Activated naive CD8-positive, alpha-beta T cell treated with anti-CD3 and anti-CD28 coated beads, Interleukin-2, amount 10 ng/mL, durations not matched to agents 7 days and 5 days (primary cell): ENCODE measurements at regions not wholly inside any gene's neighbourhood (a gene's known extent, or its start where the extent isn't known, plus 50 kb on each side); places are given as distances from the start of the nearest gene placed in this dataset.
"Not testable (repeated sequence)": the region's sequence is repeated elsewhere in the genome, so short reads cannot be mapped to it uniquely, and the experiment has no call there.

ENCODE experiments used
- ATAC-seq: fragments of 150-1000 bp; cut with Tn5 transposase; one replicate; pipeline ENCODE4 v1.10.0; 2021; ENCODE audit warnings: low read depth, moderate library complexity
- POLR2A ChIA-PET: fragments of 350-600 bp; sonication (Branson Sonifier 250); formaldehyde crosslinking; loops from one replicate; lab custom pipeline; 2021; ENCODE audit warnings: antibody characterized with exemption; lab: Charles Lee
- DNase-seq: peaks from one replicate; pipeline ENCODE4 v3.0.0; 2021
- H3K27ac Mint-ChIP-seq: one replicate; pipeline ENCODE4 v1.8.0; 2022; ENCODE audit warnings: mild to moderate bottlenecking, mixed read lengths
- H3K27me3 Mint-ChIP-seq: one replicate; pipeline ENCODE4 v1.8.0; 2022; ENCODE audit warnings: mild to moderate bottlenecking, moderate library complexity, mixed read lengths
- H3K36me3 Mint-ChIP-seq: one replicate; pipeline ENCODE4 v1.8.0; 2021; ENCODE audit warnings: mild to moderate bottlenecking, mixed read lengths
- H3K4me1 Mint-ChIP-seq: one replicate; pipeline ENCODE4 v1.8.0; 2021; ENCODE audit warnings: mixed read lengths
- H3K4me3 Mint-ChIP-seq: one replicate; pipeline ENCODE4 v1.8.0; 2022; ENCODE audit warnings: mild to moderate bottlenecking, moderate library complexity, mixed read lengths
- H3K9me3 Mint-ChIP-seq: one replicate; pipeline ENCODE4 v1.8.0; 2021; ENCODE audit warnings: mixed read lengths

- POLR2A ChIA-PET = no interaction called here
- DNase-seq (no peak), ATAC-seq (no peak)
- Mint-ChIP-seq H3K27me3 (peaks cover 10% of the 10 kb centered on the region), H3K4me1 (no peaks in the 10 kb centered on the region), H3K27ac (no peak overlapping the region), H3K36me3 (no peaks in the 10 kb centered on the region), H3K9me3 (no peaks in the 10 kb centered on the region), H3K4me3 (no peak overlapping the region)
Observed at GRCh38 chr6:106745197-106745770, 115.9 kb downstream of the QRSL1 start.

GRCh38 chr6:106744781-106745180 is 115.4 kb downstream of the QRSL1 start:
- H3K9me3 Mint-ChIP-seq = no peaks in the 10 kb centered on the region
- H3K27ac Mint-ChIP-seq = no peak overlapping the region
- no peak overlapping the region for H3K4me3 Mint-ChIP-seq
- H3K36me3 Mint-ChIP-seq = no peaks in the 10 kb centered on the region
- no peak for DNase-seq
- H3K4me1 Mint-ChIP-seq = no peaks in the 10 kb centered on the region
- H3K27me3 Mint-ChIP-seq = peaks cover 10% of the 10 kb centered on the region
- POLR2A ChIA-PET = no interaction called here
- ATAC-seq = no peak

GRCh38 chr6:106744029-106744428 is 114.7 kb downstream of the QRSL1 start:
- H3K36me3 Mint-ChIP-seq, H3K27ac Mint-ChIP-seq, H3K4me1 Mint-ChIP-seq, H3K9me3 Mint-ChIP-seq, POLR2A ChIA-PET, H3K4me3 Mint-ChIP-seq, DNase-seq, ATAC-seq: not testable (repeated sequence)
- peaks cover 10% of the 10 kb centered on the region for H3K27me3 Mint-ChIP-seq

GRCh38 chr6:106743612-106744011 is 114.2 kb downstream of the QRSL1 start:
- no peak overlapping the region for H3K4me3 Mint-ChIP-seq
- no peaks in the 10 kb centered on the region for H3K4me1 Mint-ChIP-seq
- H3K27me3 Mint-ChIP-seq = peaks cover 7% of the 10 kb centered on the region
- no peak overlapping the region for H3K27ac Mint-ChIP-seq
- ATAC-seq = no peak
- H3K9me3 Mint-ChIP-seq = no peaks in the 10 kb centered on the region
- DNase-seq = no peak
- H3K36me3 Mint-ChIP-seq = no peaks in the 10 kb centered on the region
- POLR2A ChIA-PET = no interaction called here

GRCh38 chr6:106740287-106740686 is 110.9 kb downstream of the QRSL1 start:
- POLR2A ChIA-PET = no interaction called here
- H3K27me3 Mint-ChIP-seq = peaks cover 21% of the 10 kb centered on the region
- no peak overlapping the region for H3K4me3 Mint-ChIP-seq
- no peaks in the 10 kb centered on the region for H3K36me3 Mint-ChIP-seq
- no peaks in the 10 kb centered on the region for H3K4me1 Mint-ChIP-seq
- ATAC-seq = no peak
- no peaks in the 10 kb centered on the region for H3K9me3 Mint-ChIP-seq
- no peak for DNase-seq
- H3K27ac Mint-ChIP-seq = no peak overlapping the region

GRCh38 chr6:106739387-106739786 is 110.0 kb downstream of the QRSL1 start:
- ATAC-seq (no peak), DNase-seq (no peak)
- no peaks in the 10 kb centered on the region for H3K4me1 Mint-ChIP-seq
- H3K4me3 Mint-ChIP-seq = no peak overlapping the region
- no peaks in the 10 kb centered on the region for H3K9me3 Mint-ChIP-seq
- no peak overlapping the region for H3K27ac Mint-ChIP-seq
- peaks cover 21% of the 10 kb centered on the region for H3K27me3 Mint-ChIP-seq
- H3K36me3 Mint-ChIP-seq = no peaks in the 10 kb centered on the region
- POLR2A ChIA-PET = no interaction called here

- Mint-ChIP-seq H3K9me3 (no peaks in the 10 kb centered on the region), H3K27me3 (peaks cover 19% of the 10 kb centered on the region), H3K4me3 (no peak overlapping the region), H3K4me1 (no peaks in the 10 kb centered on the region), H3K27ac (no peak overlapping the region), H3K36me3 (no peaks in the 10 kb centered on the region)
- DNase-seq (no peak), ATAC-seq (no peak)
- POLR2A ChIA-PET = no interaction called here
Observed at GRCh38 chr6:106736502-106736901, 107.1 kb downstream of the QRSL1 start.

GRCh38 chr6:106735828-106736227 is 106.5 kb downstream of the QRSL1 start:
- Mint-ChIP-seq H3K4me3 (no peak overlapping the region), H3K9me3 (no peaks in the 10 kb centered on the region), H3K27ac (no peak overlapping the region), H3K4me1 (no peaks in the 10 kb centered on the region), H3K36me3 (no peaks in the 10 kb centered on the region), H3K27me3 (peaks cover 19% of the 10 kb centered on the region)
- no peak for ATAC-seq
- DNase-seq = no peak
- POLR2A ChIA-PET = no interaction called here

GRCh38 chr6:106735136-106735633 is 105.8 kb downstream of the QRSL1 start:
- peaks cover 19% of the 10 kb centered on the region for H3K27me3 Mint-ChIP-seq
- H3K27ac Mint-ChIP-seq = no peak overlapping the region
- H3K4me1 Mint-ChIP-seq = no peaks in the 10 kb centered on the region
- POLR2A ChIA-PET = no interaction called here
- no peak for ATAC-seq
- no peaks in the 10 kb centered on the region for H3K36me3 Mint-ChIP-seq
- H3K9me3 Mint-ChIP-seq = no peaks in the 10 kb centered on the region
- no peak overlapping the region for H3K4me3 Mint-ChIP-seq
- no peak for DNase-seq

GRCh38 chr6:106733386-106733785 is 104.0 kb downstream of the QRSL1 start:
- no peaks in the 10 kb centered on the region for H3K4me1 Mint-ChIP-seq
- H3K4me3 Mint-ChIP-seq = no peak overlapping the region
- no peaks in the 10 kb centered on the region for H3K36me3 Mint-ChIP-seq
- DNase-seq (no peak), ATAC-seq (no peak)
- POLR2A ChIA-PET = no interaction called here
- H3K27me3 Mint-ChIP-seq = peaks cover 16% of the 10 kb centered on the region
- H3K27ac Mint-ChIP-seq = no peak overlapping the region
- no peaks in the 10 kb centered on the region for H3K9me3 Mint-ChIP-seq

- H3K27me3 Mint-ChIP-seq = peaks cover 15% of the 10 kb centered on the region
- POLR2A ChIA-PET = no interaction called here
- DNase-seq (no peak), ATAC-seq (no peak)
- no peaks in the 10 kb centered on the region for H3K9me3 Mint-ChIP-seq
- no peaks in the 10 kb centered on the region for H3K36me3 Mint-ChIP-seq
- H3K4me3 Mint-ChIP-seq = no peak overlapping the region
- H3K4me1 Mint-ChIP-seq = no peaks in the 10 kb centered on the region
- H3K27ac Mint-ChIP-seq = no peak overlapping the region
Observed at GRCh38 chr6:106732376-106732940, 103.1 kb downstream of the QRSL1 start.

- ATAC-seq (no peak), DNase-seq (no peak)
- Mint-ChIP-seq H3K9me3 (no peaks in the 10 kb centered on the region), H3K27ac (no peak overlapping the region), H3K27me3 (peaks cover 10% of the 10 kb centered on the region), H3K4me1 (no peaks in the 10 kb centered on the region), H3K36me3 (no peaks in the 10 kb centered on the region), H3K4me3 (no peak overlapping the region)
- POLR2A ChIA-PET = no interaction called here
Observed at GRCh38 chr6:106731843-106732160, 102.4 kb downstream of the QRSL1 start.

- no peak overlapping the region for H3K4me3 Mint-ChIP-seq
- H3K4me1 Mint-ChIP-seq = no peaks in the 10 kb centered on the region
- no peak overlapping the region for H3K27ac Mint-ChIP-seq
- H3K9me3 Mint-ChIP-seq = no peaks in the 10 kb centered on the region
- DNase-seq (no peak), ATAC-seq (no peak)
- peaks cover 5% of the 10 kb centered on the region for H3K27me3 Mint-ChIP-seq
- POLR2A ChIA-PET = interaction anchor here (0.6 kb wide), 1 partner anchor 30 kb away, joined by 5 read pairs; no protein-coding TSS in a partner anchor
- no peaks in the 10 kb centered on the region for H3K36me3 Mint-ChIP-seq
Observed at GRCh38 chr6:106731144-106731842, 101.9 kb downstream of the QRSL1 start.

GRCh38 chr6:106730718-106731117 is 101.3 kb downstream of the QRSL1 start:
- no peaks in the 10 kb centered on the region for H3K4me1 Mint-ChIP-seq
- no peak overlapping the region for H3K27ac Mint-ChIP-seq
- peaks cover 3% of the 10 kb centered on the region for H3K27me3 Mint-ChIP-seq
- no peaks in the 10 kb centered on the region for H3K9me3 Mint-ChIP-seq
- ATAC-seq (no peak), DNase-seq (no peak)
- POLR2A ChIA-PET = interaction anchor here (0.6 kb wide), 1 partner anchor 30 kb away, joined by 5 read pairs; no protein-coding TSS in a partner anchor
- H3K4me3 Mint-ChIP-seq = no peak overlapping the region
- no peaks in the 10 kb centered on the region for H3K36me3 Mint-ChIP-seq
